GM12864 (cell line): ENCODE measurements at regions not wholly inside any gene's neighbourhood (a gene's known extent, or its start where the extent isn't known, plus 50 kb on each side); places are given as distances from the start of the nearest gene placed in this dataset.

Source experiments
- DNase-seq: peaks from one replicate; pipeline ENCODE4 v3.0.0-alpha.2; 2011; ENCODE audit warnings: low read depth
- H3K4me3 ChIP-seq: 2 replicates; pipeline ENCODE4 v1.5.1; 2011; ENCODE audit warnings: mild to moderate bottlenecking, low read depth, low read length, control low read depth
- CTCF ChIP-seq: IDR thresholded peaks from 2 replicates; pipeline ENCODE4 v1.5.1; 2011; ENCODE audit warnings: low read depth, mild to moderate bottlenecking, moderate library complexity, low read length, control low read depth, inconsistent platforms; ENCODE audit errors: missing control alignments

GRCh38 chrX:38896724-38897298 lies 95.6 kb downstream of the MID1IP1 start:
- no peak for DNase-seq
- H3K4me3 ChIP-seq = no peak overlapping the region
- TF ChIP-seq CTCF = no peak

DNA sequence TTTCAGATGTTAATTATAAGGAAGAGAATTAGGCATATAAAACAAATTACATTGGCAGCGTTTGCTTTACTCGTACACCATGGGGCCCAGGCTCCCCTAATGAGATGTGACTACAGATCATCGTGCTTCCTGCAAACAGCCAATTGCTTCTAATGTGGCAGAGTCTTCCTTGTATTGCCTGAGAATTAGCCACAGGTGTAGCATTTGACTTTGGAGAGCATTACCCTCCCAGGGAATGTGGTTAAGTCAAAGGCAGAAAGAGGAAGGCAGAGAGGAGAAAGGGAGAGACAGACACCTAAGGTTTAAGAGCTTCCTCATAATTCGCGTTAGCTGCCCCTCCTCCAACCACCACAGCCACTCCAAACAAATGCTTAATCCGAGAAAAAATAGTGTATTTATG lies 97.0 kb downstream of the MID1IP1 start:
- no peak for TF ChIP-seq CTCF
- no peak overlapping the region for H3K4me3 ChIP-seq

GRCh38 chrX:38899650-38900049 lies 98.4 kb downstream of the MID1IP1 start:
- DNase-seq = no peak
- TF ChIP-seq CTCF = no peak
- H3K4me3 ChIP-seq = no peak overlapping the region

More for the DNA sequence above, 97.0 kb downstream of the MID1IP1 start:
- DNase-seq = no peak

GRCh38 chrX:38900719-38901118 lies 99.5 kb downstream of the MID1IP1 start:
- H3K4me3 ChIP-seq = no peak overlapping the region
- TF ChIP-seq CTCF = no peak
- no peak for DNase-seq

- H3K4me3 ChIP-seq = no peak overlapping the region
- no peak for DNase-seq
- no peak for TF ChIP-seq CTCF
Observed at GRCh38 chrX:38902972-38903492, 101.8 kb downstream of the MID1IP1 start.

DNA sequence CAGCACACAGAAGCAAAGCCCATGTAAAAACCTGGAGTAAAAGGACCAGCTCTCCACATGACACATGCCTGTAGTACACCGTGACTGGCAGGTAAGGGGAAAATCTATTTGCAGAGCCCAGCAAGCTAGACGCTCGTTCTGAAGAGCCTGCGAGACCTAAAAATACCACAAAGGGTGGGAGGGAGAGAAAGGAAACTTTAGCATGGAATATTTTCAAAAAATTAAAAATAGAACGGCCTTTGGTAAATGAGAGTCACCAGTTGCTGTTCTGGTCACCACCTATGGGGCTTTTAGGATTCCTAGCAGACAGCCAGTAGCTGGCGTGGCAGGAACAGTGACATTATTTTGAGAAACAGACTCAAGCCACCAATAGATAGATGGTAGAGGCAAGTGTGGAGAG lies 115.5 kb downstream of the MID1IP1 start:
- no peak overlapping the region for H3K4me3 ChIP-seq
- DNase-seq = no peak
- no peak for TF ChIP-seq CTCF

DNA sequence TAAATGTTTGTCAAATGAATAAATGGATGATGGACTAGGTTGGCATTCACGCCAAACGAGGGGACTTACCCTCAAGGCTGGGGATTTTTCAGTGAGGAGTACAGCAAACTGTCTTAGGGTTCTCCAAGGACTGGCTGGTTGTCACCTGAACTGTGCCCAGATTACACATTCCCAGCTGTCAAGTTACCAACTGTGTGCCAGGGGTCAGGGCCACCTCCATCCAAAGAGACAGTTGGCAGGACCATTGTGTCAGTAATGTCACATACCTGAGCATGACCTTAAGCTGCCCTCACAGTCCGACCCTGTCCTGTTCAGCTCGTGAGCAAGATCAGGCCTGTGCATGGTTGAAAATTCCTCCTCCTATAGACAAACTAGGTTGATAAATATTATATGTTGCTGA lies 116.7 kb downstream of the MID1IP1 start:
- no peak for TF ChIP-seq CTCF
- no peak overlapping the region for H3K4me3 ChIP-seq
- no peak for DNase-seq
